ENCODE measurements at regions not wholly inside any gene's neighbourhood (a gene's known extent, or its start where the extent isn't known, plus 50 kb on each side); places are given as distances from the start of the nearest gene placed in this dataset.

DNA sequence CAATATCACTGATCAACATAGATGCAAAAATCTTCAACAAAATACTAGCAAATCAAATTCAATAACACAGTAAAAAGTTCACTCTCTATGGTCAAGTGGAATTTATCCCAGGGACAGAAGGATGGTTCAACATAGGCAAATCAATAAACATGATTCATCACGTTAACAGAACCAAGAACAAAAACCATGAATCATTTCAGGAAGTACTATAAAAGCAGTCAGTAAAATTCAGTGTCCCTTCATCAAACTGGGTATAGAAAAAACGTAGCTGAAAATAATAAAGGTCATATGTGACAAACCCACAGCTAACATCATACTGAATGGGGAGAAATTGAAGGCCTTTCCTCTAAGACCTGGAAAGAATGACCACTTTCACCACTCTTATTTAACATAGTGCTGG, 172.1 kb downstream of the POLR2M start:
- TF ChIP-seq, protein P1, sequence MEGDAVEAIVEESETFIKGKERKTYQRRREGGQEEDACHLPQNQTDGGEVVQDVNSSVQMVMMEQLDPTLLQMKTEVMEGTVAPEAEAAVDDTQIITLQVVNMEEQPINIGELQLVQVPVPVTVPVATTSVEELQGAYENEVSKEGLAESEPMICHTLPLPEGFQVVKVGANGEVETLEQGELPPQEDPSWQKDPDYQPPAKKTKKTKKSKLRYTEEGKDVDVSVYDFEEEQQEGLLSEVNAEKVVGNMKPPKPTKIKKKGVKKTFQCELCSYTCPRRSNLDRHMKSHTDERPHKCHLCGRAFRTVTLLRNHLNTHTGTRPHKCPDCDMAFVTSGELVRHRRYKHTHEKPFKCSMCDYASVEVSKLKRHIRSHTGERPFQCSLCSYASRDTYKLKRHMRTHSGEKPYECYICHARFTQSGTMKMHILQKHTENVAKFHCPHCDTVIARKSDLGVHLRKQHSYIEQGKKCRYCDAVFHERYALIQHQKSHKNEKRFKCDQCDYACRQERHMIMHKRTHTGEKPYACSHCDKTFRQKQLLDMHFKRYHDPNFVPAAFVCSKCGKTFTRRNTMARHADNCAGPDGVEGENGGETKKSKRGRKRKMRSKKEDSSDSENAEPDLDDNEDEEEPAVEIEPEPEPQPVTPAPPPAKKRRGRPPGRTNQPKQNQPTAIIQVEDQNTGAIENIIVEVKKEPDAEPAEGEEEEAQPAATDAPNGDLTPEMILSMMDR (conservative IDR thresholded peaks at IDR 0.05), result no peak
- no peak overlapping the region for H3K27ac ChIP-seq

DNA sequence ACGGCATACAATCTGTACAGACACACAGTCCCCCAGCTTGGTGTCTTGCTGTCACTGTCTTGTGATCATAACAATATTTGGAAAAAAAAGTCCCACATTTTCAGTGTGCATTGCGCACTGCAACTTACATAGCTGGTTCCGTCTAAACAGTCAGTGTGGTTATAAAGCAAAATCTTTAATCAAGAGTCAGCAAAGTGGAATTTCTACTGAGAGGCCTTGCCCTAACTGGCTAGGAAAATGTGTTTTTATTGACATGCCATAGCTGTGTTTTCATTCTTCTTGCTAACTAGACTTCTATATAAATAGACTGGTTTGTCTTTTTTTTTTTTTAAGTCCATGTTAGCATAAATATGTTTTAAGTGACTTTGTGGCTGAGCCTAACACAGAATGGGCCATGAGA, 174.8 kb downstream of the POLR2M start:
- H3K27ac ChIP-seq, result no peak overlapping the region
- TF ChIP-seq, protein P1 (conservative IDR thresholded peaks at IDR 0.05), result no peak

DNA sequence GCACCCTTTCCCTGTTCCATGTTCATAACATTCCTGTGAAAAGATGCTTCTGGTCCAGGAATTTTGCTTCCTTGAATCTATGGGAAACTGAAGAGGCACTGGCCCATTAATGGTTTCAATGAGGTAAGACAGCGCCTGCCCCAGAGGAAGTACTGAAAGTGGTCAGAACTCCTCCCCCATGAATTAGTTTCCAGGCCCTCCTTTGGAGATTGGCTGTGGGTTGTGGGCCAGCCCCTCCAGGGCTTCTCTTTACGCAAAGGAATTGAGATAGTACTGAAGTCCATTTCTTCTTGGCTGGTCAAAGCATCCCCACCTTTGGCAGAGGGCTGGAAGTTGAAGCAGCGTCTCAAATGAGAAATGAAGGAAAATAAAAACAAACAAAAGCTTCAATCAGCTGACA, 175.5 kb downstream of the POLR2M start:
- no peak overlapping the region for H3K27ac ChIP-seq
- TF ChIP-seq, protein P1 (conservative IDR thresholded peaks at IDR 0.05), result no peak

DNA sequence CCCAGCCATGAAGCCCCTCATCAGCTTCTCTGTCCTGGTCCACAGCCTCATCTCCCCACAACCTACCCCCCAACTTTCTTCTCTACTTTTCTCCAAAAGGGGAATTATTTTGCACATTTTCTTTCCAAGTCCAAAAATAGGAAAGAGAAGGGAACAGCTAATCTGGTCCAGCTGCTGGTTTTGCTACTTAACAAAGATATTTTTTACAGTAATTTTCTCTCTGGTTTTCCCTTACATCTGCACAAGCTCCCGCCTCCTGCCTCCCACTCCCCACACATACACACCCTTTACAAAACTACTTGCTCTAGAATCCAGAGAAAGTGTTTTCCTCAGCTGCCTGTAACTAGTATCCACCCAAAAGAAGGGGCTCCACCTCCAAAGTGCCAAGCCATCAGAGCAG, 177.2 kb downstream of the POLR2M start:
- TF ChIP-seq, protein P1 (conservative IDR thresholded peaks at IDR 0.05), result no peak
- no peak overlapping the region for H3K27ac ChIP-seq

DNA sequence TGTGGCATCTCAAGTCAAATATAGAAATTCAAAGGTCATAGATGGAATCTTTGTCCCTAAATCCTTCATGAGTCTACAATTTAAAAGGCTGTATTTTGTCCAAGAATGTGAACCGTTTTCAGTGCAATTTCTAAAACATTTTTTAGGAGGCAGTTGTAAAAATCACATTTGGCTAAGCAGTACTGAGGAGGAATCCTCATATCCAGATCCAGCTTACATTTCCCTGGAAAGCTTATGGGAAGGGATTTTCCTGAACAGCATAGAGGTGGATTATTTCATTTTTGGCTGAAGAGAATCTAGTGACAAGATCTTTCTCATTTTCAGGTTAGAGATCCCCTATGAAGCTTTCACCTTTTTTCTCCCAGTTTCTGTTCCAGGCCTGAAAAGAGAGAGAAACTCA, 178.4 kb downstream of the POLR2M start:
- TF ChIP-seq, protein P1 (conservative IDR thresholded peaks at IDR 0.05), result no peak

DNA sequence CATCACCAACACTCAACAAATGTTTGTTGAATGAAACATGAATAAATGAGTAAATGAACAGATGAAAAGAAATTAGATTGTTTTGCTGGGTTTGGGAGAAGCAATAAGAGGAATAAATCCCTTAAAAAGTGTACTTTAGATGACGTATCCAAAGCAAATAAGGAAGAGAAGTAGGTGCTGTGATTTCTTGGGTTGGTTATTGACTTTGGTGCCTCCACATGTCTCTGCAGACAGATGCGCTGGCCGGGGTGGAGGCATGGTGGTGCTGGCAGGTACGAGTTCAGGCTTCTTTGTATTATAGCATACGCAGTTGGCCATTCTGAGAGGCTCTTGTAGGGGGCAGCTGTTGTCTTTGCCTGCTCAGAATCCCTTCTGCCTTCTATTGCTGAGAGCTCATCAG, 178.9 kb downstream of the POLR2M start:
- no peak overlapping the region for H3K27ac ChIP-seq
- TF ChIP-seq, protein P1 (conservative IDR thresholded peaks at IDR 0.05), result no peak

More for the DNA sequence above, 178.4 kb downstream of the POLR2M start:
- no peak overlapping the region for H3K27ac ChIP-seq

DNA sequence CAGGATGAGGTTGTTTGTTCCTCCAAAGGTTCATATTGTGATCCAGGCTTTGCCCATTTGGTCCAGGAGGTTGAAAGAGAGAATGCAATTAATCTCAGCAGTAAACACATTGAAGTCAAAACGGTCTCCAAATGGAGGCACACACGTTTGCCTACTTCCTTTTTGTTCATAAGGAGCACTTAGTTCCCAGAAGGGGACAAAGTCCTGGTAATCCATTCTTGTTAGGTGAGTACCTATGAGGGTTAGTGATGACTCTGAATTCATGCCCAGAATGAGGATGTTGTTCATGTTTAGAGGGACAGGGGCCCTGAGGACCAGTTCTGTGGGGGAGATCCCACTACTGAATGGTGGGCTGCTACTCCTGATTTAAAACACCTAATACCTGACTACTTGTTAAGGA, 177.7 kb downstream of the ALDH1A2 start:
- TF ChIP-seq, protein P1 (conservative IDR thresholded peaks at IDR 0.05), result no peak
- no peak overlapping the region for H3K27ac ChIP-seq

DNA sequence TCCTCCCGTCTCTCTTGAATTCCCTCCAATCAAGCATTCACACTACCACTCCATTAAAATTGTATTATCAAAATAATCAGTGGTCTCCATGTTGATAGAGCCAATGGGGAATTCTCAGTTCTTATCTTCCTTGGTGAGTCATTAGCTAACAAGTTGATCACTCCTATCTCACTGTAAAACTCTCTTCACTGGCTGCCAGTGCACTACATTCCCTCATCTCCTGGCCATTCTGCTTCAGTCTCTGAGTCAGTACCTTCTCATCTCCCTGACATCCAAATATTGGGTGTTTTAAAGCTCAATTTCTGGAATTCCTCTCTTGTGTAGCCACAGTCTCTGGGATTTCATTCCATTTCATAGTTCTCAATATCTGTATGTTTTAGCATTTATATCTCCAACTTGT, 175.2 kb downstream of the ALDH1A2 start:
- no peak overlapping the region for H3K27ac ChIP-seq
- TF ChIP-seq, protein P1 (conservative IDR thresholded peaks at IDR 0.05), result no peak

All from VCaP (cell line).